ENCODE measurements at regions not wholly inside any gene's neighbourhood (a gene's known extent, or its start where the extent isn't known, plus 50 kb on each side); places are given as distances from the start of the nearest gene placed in this dataset.
"Not testable (repeated sequence)": the region's sequence is repeated elsewhere in the genome, so short reads cannot be mapped to it uniquely, and the experiment has no call there.

DNA sequence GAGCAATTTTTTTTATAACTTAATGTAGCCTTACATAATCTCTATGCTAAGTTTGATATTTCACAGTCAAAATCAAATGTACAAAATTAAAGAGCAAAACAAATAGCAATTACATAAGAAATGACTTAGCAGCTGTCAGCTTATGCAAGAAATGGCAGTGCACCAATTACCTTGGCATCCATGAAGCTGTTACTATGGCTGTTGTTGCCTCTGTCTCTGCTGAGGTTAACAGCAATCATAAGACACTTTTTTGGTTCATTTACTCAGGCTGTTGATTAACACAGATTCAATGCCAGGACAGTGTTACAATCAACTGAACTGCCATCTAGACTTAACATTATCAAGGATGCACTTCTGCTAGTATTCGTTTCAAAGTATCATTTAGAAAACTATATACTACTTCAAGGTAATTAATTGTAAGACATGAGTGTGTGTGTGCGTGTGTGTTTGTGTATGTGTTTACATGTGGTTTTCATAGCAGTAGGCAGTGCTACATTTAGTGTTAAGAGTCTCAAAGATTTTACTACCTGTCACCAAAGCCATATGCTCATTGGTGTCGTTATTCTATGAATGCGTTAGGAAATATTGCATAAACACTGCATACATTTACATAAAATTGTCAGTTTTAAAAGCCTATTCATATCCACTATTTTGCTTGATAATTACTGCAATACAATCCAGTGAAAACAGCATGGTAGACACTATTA lies 1084.2 kb upstream of the COX7C start:
- no peak overlapping the region for H3K4me3 ChIP-seq (ENCODE audit: low read depth, low read length)

DNA sequence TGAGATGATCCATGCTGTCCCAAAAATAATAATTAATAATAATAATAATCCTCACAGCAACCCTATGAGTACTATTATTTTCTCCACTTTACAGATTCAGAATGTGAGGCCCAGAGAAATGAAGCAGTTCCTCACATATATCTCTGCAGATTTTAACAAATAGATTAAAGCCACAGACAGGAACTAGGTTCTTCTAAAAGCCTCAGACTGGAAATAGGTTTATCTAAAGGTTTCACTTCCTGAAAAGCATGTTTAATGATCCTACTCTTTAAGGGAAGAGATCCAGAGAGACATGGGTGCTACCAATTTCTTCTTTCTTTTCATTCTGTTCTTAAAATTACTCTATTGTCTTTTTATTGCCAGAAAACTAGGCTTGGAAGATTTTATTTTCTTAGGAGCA lies 1079.4 kb upstream of the COX7C start:
- no peak overlapping the region for H3K4me3 ChIP-seq (ENCODE audit: low read depth, low read length)

DNA sequence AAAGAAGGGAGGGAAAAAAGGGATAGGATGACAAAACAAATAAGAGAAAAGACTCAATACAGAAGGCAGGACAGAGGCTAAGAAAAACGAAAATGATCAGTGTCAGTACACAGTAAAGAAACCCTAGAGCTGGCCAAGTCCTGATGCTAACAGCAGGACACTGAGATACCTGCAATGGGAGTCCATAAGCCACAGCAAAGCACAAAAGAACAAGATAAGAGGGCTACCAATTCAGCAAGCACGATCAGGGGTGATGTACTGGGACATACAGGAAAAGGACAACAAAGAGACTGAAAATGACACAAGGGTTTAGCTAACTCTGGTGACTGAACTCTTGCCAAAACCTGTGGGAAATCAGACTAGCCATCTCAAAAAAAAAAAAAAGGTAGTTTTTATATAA lies 1072.6 kb upstream of the COX7C start:
- no peak overlapping the region for H3K4me3 ChIP-seq (ENCODE audit: low read depth, low read length)

DNA sequence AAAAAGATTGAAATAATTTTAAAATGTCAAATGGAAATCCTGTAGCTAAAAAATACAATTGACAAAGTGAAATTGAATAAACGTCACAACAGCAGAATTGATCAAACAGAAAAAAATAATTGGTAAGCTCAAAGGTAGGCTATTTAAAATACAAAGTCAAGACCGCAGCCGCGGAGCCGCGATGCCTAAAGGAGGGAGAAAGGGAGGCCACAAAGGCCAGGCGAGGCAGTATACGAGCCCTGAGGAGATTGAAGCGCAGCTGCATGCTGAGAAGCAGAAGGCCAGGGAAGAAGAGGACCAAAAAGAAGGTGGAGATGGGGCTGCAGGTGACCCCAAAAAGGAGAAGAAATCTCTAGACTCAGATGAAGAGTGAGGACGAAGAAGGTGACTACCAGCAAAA lies 1068.5 kb upstream of the COX7C start:
- H3K4me3 ChIP-seq (ENCODE audit: low read depth, low read length): no peak overlapping the region

DNA sequence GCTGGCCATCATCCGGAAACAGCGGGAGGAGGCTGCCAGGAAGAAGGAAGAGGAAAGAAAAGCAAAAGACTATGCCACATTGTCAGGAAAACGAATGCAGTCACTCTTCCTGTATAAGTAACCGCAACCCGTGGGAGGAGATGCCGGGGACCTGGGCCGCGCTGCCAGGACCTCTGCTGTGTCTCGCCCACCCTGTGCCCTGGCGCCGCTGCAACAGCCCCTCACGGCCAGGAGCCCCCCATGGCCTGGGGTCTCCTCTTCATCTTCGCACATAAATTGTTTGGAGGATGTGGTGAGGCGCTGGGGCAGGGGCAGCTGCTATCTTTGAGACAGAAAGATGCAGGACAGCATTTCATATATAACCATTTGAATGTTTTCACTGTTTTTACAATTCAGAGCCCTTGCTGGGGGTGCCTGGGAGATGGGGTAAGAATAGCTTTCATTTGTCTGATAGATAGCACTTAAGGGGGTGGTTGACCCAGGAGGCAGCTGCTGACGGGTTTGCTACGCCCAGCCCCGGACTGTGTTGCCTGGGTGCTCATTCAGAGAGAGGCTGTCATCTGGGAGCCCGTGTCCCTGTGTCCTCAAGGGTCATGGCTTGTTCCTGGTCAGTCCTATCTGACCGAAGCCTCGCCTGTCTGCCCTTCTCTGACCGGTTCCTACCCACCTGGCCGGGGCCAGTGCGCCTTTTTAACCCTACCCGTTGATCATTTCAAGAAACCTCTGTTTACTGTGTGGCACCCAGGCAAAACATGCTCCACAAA lies 1067.7 kb upstream of the COX7C start:
- no peak overlapping the region for H3K4me3 ChIP-seq (ENCODE audit: low read depth, low read length)

DNA sequence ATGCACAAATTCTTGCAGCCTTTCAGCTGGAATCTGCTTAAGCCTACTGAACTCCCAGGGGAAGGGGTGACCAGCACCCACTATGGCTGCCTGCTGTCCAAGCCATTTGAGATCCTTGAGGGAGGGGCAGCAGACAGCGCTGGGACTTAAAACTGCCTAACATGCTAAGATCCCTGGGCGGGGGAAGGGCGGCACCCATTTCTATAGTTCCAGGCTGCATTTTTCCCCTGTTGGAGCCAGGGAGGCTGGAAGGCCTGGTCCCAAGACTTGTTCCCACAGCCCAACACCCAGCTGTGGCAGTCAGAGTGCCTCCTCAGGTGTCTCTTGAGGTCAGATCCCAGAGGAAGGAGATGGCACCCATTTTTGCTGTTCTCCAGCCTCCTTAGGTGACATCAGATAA lies 1061.3 kb upstream of the COX7C start:
- no peak overlapping the region for H3K4me3 ChIP-seq (ENCODE audit: low read depth, low read length)

DNA sequence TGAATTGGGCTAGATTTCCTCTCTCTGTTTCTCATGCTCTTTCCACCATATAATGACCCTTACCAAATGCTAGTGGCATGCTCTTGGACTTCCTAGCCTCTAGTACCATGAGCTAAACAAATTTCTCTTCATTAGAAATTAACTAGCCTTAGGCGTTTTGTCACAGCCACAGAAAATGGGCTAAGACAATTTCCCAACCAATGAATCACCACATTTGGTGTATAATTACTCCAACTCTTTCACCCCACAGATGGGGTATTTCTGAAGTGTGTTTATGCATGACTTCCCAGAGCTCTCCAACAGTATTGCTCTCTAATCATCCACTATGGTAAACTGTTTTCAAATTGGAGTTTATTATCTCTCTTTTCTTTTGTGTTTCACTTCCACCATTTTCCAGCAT lies 1041.1 kb upstream of the COX7C start:
- no peak overlapping the region for H3K4me3 ChIP-seq (ENCODE audit: low read depth, low read length)

DNA sequence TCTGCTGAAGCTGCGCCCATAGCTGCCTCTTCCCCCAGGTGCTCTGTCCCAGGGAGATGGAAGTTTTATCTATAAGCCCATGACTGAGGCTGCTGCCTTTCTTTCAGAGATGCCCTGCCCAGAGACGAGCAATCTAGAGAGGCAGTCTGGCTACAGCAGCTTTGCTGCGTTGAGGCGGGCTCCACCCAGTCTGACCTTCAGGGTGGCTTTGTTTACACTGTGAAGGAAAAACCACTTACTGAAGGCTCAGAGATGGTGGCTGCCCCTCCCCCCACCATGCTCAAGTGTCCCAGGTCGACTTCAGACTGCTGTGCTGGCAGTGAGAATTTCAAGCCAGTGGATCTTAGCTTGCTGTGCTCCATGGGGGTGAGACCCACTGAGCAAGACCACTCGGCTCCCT lies 1029.9 kb upstream of the COX7C start:
- not testable (repeated sequence) for H3K4me3 ChIP-seq (ENCODE audit: low read depth, low read length)

DNA sequence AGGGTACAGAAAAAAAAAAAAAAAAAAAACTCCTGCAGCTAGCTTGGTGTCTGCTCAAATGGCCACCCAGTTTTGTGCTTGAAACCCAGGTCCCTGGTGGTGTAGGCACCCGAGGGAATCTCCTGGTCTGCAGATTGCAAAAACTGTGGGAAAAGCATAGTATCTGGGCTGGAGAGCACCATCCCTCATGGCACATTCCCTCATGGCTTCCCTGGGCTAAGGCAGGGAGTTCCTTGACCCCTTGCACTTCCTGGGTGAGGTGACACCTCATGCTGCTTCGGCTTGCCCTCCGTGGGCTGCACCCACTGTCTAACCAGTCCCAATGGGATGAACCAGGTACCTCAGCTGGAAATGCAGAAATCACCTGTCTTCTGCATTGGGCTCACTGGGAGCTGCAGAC lies 1029.5 kb upstream of the COX7C start:
- H3K4me3 ChIP-seq (ENCODE audit: low read depth, low read length): not testable (repeated sequence)

DNA sequence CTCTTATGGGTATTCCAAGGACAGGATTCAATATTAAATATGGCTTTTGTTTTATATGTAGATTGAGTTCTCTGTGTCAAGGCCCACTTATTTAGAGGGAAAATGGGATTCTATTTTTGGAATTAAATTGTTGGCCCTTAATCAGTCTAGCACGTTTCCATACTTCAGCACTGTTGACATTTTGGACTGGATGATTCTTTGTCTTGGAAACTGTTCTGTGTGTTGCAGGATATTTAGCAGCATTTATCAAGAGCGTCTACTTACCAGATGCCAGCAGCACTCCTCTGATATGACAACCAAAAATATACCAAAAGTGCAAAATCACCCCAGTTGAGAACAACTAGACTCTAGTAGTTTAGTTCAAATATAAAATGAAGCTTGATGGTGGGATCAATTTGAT lies 1027.0 kb upstream of the COX7C start:
- no peak overlapping the region for H3K4me3 ChIP-seq (ENCODE audit: low read depth, low read length)

DNA sequence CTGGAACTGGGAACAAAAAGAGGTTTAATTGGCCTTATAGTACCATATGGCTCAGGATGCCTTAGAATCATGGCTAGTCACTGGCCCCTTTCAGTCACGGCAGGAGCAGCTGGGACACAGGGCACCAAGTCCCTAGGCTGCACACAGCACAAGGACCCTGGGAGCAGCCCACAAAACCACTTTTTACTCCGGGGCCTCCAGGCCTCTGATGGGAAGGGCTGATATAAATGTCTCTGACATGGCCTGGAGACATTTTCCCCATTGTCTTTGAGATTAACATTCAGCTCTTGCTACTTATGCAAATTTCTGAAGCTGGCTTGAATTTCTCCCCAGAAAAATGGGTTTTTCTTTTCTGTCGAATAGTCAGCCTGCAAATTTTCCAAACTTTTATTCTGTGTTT lies 1026.4 kb upstream of the COX7C start:
- H3K4me3 ChIP-seq (ENCODE audit: low read depth, low read length): no peak overlapping the region

DNA sequence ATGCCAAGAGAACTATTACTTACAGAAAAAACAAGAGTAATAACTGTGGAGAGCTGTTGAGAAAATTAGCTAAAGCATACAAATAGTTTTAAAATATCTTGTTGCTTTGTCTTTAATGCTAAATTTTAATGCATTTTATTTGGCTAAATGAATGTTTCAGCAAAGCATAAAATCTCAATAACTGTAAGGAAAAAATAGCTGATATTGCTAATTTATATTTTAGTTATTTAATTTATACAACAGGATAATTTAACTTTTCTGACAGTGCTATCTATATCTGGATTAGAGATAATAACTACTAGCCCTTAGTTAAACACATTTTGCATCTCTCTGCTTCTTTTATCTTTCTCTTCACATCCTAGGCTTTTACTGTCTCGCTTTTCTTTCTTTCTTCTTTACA lies 1014.9 kb upstream of the COX7C start:
- no peak overlapping the region for H3K4me3 ChIP-seq (ENCODE audit: low read depth, low read length)

DNA sequence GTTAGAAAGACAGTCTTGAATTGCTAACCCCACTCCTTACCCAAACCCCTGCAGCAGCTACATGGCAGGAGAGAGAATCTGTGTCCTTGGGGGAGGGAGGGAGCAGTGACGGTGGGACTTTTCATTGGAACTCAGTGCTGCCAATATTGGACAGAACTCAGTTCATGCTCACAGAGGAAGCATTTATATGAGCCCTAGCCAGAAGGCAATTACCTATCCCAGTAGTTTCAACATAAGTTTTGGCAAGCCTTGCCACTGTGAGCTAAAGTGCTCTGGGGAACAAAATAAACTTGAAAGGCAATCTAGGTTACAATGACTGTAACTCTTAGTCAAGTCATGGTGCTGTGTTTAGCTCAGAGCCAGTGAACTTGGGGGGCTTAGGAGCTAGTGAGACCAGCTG lies 1013.4 kb upstream of the COX7C start:
- H3K4me3 ChIP-seq (ENCODE audit: low read depth, low read length): no peak overlapping the region

DNA sequence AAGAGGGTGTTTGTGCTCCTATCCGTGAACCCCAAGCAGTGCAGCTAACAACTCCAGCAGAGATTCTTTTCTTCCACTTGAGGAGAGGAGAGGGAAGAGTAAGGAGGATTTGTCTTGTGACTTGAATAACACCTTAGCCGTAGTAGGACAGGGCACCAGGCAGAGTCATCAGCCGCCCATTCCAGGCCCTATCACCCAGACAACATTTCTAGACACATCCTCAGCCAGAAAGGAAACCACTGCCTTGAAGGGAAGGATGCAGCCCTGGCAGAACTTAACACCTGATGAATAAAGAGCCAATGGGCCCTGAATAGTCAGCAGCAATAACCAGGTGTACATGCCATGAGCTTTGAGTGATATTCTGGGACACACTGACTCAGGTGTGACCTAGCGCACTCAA lies 1013.0 kb upstream of the COX7C start:
- H3K4me3 ChIP-seq (ENCODE audit: low read depth, low read length): no peak overlapping the region

DNA sequence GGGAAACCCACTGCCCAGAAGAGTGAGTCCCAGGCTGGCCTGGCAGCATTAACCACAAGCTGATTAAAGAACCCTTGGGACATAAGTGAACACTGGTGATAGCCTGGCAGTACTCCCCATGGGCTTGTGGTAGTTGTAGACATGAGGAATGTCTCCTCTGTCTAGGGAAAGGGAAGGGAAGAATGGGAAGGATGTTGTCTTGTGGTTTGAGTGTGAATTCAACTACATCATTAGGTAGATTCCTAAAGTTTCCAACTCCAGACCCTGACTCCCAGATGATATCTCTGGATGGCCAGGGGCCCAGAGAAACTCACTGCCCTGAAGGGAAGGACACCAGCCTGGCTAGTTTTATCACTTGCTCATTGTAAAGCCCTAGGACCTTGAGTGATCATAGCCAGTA lies 1012.4 kb upstream of the COX7C start:
- H3K4me3 ChIP-seq (ENCODE audit: low read depth, low read length): no peak overlapping the region

DNA sequence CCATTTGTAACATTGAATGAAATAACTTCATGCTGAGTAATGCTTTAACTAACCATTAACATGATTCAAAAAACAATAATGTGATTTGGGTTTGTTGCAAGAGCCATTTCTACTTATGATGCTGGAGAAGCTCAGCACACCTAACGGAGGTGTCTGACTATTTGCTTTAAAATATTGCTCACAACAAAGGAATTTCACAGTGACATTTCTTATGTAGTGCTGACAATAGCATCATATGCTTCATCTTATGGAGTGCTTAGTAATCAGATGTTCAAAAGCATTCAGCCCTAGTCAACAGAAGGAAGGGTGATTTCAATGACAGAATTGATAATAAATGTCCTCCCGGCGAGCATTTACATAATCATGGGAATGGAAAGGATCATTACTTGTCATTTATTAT lies 1003.3 kb upstream of the COX7C start:
- no peak overlapping the region for H3K4me3 ChIP-seq (ENCODE audit: low read depth, low read length)

DNA sequence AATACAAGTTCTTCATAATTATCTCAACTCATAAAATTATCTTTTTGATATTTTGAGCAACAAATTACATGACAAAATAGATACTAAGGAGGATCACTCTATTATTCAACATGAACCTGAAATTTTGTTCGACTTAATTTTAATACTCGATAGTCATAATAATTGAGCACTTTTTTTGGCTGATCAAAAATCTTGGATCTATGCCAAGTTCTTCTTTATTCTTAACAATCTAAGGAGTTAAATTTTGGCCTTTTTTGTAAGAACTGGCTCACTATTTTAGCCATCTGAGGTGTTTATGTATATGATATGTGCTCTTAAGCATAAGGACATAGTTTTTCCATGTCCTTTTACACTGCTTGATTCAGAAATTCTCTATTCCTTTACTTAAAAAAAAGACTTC lies 996.1 kb upstream of the COX7C start:
- no peak overlapping the region for H3K4me3 ChIP-seq (ENCODE audit: low read depth, low read length)

DNA sequence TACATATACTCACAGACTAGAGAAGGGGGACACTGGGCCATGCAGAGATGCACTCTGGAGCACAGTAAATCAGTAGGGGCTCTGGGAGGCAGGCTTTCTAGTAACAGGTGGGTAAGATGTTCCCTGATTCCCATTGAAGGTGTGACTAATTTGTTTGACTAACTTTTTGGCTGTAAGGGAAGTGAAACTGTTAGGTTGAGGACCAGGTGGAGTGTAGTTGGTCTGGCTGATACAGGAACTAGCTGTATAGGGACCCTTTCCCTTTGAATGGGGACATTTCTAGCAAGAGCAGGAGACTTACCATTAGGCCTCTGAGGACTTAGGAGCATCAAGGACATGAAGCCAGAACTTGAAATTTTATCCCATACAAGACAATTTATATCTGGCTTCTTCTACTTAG lies 989.6 kb upstream of the COX7C start:
- H3K4me3 ChIP-seq (ENCODE audit: low read depth, low read length): no peak overlapping the region

DNA sequence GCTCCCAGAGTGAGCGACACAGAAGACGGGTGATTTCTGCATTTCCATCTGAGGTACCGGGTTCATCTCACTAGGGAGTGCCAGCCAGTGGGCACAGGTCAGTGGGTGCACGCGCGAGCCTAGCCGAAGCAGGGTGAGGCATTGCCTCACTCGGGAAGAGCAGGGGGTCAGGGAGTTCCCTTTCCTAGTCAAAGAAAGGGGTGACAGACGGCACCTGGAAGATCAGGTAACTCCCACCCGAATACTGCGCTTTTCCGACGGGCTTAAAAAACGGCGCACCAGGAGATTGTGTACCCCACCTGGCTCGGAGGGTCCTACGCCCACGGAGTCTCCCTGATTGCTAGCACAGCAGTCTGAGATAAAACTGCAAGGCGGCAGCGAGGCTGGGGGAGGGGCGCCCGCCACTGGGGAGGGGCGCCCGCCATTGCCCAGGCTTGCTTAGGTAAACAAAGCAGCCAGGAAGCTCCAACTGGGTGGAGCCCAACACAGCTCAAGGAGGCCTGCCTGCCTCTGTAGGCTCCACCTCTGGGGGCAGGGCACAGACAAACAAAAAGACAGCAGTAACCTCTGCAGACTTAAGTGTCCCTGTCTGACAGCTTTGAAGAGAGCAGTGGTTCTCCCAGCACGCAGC lies 979.1 kb upstream of the COX7C start:
- not testable (repeated sequence) for H3K4me3 ChIP-seq (ENCODE audit: low read depth, low read length)

DNA sequence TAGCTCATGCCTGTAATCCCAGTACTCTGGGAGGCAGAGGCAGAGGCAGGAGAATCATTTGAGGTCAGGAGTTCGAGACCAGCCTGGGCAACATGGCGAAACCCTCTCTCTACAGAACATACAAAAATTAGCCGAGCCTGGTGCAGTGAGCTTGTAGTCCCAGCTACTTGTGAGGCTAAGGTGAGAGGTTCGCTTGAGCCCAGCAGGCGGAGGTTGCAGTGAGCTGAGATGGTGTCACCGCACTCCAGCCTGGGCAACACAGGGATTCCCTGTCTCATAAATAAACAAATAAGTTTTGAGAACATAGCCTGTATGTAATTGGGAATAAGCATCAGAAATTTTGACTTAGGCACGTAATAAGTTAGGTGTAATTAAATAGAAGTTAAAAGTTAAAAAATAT lies 971.7 kb upstream of the COX7C start:
- H3K4me3 ChIP-seq (ENCODE audit: low read depth, low read length): no peak overlapping the region

DNA sequence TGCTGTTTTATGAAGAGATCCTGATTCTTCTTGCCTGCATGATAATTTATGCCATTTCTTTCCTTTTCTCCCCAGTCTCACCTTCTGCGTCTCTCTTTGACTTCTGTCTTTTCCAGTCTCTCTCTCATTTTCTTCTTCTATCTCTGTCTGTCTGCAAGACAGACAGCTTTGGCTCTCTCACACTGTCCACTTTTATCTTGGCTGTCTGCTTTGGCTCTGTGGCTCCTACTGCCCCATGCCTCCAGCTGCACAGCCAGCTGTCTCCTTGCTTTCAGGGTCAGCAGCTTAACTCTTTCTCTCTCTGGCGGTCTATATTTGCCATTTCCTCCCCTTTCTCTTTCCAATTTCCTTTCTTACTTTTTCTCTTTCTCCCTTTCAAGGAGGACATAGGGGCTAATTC lies 971.1 kb upstream of the COX7C start:
- no peak overlapping the region for H3K4me3 ChIP-seq (ENCODE audit: low read depth, low read length)

DNA sequence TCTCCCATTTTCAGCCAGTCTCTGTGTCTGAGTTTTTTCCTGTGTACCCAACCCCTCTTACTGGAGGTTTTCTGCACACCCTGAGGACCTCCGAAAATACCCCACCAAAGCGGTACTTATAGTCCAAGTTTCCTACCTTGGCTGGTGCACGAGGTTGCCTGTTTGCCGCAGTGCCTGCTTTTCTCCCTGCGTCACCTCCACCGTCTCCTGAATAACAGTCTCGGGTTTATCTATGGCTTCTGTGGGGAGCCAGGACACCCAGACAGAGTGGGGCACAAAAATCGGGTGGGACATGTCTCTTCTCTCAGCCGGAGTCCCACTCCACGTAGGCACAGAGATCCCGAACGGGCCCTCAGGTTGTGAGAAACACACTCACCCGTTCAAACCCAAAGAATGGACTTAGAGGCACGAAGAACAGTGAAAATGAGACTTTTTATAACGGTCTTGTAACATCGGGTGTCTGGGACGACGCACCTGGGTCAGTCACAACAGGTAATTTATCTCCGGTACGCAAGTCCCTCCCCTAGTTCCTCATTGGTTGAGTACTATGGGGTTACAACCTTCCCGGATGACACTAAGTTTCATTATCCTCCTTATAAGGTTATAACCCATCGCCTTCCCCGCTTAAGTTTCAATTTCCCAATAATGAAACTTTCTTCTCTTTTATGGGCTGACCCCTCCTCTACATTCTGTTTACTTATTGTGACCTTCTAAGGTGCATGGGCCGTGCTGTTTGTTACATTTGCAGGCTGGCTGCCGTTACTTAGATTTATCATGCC lies 970.2 kb upstream of the COX7C start:
- peak overlapping the region; percentile 1 for H3K4me3 ChIP-seq (ENCODE audit: low read depth, low read length)

Data from iPS-11a (cell line).